Choroid plexus epithelial cell (primary cell): ENCODE measurements at regions not wholly inside any gene's neighbourhood (a gene's known extent, or its start where the extent isn't known, plus 50 kb on each side); places are given as distances from the start of the nearest gene placed in this dataset.

Experiments used
- DNase-seq: peaks from one replicate; pipeline ENCODE4 v3.0.0-alpha.2; 2010; ENCODE audit warnings: low read depth
- H3K4me3 ChIP-seq: 2 replicates; pipeline ENCODE4 v1.5.1; 2011; ENCODE audit warnings: low read depth, mild to moderate bottlenecking, control low read depth, low read length, moderate library complexity
- TF ChIP-seq, protein P1 (sequence below): conservative IDR thresholded peaks from 2 replicates; pipeline ENCODE4 v1.5.1; 2011; ENCODE audit warnings: low read depth, mild to moderate bottlenecking, control low read depth, inconsistent platforms, low read length, moderate library complexity

DNA sequence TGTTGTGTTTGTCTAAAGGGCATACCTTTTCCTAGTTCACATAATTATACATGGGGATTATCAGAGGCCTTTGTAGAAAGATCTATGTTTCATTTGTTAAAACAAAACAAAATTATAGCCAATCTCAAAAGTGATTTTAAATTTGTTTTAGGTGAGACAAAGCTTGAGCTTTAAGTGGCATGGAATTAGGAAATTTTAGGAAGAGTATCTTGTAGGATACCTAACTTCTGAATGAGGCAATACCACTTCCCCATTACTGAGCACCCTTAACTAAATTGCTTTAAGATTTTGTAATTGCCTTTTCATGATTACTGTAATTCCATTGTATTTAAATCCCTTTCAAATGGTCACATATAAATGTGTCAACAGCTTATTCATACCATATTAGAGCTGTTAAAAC lies 775.6 kb downstream of the NR2F1-AS1 start:
- TF ChIP-seq, protein P1, sequence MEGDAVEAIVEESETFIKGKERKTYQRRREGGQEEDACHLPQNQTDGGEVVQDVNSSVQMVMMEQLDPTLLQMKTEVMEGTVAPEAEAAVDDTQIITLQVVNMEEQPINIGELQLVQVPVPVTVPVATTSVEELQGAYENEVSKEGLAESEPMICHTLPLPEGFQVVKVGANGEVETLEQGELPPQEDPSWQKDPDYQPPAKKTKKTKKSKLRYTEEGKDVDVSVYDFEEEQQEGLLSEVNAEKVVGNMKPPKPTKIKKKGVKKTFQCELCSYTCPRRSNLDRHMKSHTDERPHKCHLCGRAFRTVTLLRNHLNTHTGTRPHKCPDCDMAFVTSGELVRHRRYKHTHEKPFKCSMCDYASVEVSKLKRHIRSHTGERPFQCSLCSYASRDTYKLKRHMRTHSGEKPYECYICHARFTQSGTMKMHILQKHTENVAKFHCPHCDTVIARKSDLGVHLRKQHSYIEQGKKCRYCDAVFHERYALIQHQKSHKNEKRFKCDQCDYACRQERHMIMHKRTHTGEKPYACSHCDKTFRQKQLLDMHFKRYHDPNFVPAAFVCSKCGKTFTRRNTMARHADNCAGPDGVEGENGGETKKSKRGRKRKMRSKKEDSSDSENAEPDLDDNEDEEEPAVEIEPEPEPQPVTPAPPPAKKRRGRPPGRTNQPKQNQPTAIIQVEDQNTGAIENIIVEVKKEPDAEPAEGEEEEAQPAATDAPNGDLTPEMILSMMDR, result no peak
- no peak overlapping the region for H3K4me3 ChIP-seq
- no peak for DNase-seq

DNA sequence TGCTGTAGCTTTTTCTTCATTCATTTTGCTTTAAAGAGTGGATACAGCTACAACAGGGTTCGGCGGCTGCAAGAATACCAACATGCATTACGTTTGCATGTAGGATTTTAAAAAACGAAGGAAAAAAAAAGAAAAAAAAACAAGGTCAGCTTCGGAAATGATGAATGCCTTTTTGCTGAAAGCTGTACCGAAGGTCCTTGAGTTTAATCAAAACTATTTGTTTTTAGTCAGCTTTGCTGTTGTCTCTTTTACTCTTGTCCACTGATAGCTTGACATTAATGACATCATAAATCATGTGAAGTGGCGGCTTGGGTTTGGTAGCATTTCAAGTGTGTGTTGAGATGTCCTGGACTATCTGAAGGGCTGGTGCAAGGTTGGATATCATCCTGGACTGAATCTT lies 779.1 kb downstream of the NR2F1-AS1 start:
- TF ChIP-seq, protein P1, result no peak
- H3K4me3 ChIP-seq, result peak overlapping the region; percentile 28
- peak; percentile 65 for DNase-seq

DNA sequence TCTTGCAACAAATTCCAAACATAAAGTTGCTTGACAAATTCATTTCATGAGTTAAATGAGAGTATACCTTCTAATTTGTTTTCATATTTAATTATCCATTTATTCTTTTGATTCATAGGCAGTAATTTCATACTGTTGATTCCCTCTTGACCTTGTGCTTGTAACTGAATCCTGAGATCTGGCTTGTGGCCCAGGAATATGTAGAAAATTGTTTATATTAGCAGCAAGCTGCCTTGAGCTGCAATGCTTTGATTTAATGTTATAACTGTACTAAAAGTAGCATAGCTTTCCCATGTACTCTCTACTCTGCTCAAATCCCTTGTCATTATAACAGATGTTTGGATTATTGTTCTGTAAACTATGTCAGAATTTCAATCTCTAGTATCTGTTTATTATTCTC lies 780.7 kb downstream of the NR2F1-AS1 start:
- TF ChIP-seq, protein P1, result no peak
- peak; percentile 92 for DNase-seq
- H3K4me3 ChIP-seq, result no peak overlapping the region

DNA sequence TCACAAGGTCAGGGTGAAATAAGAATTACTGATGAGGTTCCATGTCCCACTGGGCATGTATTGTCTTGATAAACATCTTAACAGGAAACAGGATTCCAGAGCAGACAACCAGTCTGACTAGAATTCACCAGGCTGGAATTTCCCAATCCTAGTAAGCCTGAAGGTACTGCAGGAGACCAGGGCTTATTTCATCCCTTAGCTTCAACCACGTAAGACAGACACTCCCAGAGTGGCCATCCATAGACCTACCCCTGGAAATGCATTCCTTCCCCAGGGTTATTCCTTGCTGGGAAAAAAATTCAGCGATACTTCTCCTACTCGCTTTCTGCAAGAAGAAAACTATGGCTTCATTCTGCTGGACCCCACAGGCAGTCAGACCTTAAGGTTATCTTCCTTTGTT lies 785.4 kb downstream of the NR2F1-AS1 start:
- no peak for DNase-seq
- TF ChIP-seq, protein P1, result no peak
- H3K4me3 ChIP-seq, result no peak overlapping the region

DNA sequence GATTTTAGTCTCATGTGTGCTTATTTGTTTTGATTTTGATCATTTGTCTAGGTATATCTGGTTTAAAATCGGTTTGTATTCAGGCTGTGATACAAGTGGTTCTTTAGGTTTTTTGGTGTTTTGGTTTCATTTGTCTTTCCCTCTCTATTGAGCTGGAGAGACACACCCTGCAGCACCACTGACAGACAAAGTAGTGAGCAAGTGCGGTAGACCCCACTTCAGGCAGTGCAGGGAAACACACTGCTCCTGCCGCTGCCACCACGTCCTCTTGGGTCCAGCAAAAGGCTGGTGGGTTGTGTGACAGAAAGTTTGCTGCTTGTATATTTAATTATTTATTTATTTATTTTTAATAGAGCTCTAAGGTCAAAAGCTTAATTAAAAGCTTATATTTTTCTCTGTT lies 801.0 kb downstream of the NR2F1-AS1 start:
- no peak overlapping the region for H3K4me3 ChIP-seq
- DNase-seq, result no peak
- TF ChIP-seq, protein P1, result no peak

DNA sequence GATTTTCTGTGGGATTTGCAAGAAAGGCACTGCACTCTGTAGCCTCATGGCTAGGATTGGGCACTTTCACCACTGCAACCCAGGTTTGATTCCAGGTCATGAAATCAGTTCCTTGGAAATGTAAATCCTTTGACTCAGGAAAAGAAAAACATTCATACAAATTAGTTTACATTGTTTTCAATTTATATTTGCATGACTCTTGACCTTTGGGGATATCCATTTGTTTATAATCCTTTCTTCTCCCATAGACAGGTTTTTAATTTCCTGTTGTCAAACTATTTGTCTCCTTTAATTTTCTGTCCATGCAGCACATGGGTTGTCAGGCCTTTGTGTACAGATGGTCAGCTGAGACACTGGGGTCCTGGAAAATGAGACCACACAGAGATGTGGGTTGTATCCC lies 801.5 kb downstream of the NR2F1-AS1 start:
- TF ChIP-seq, protein P1, result no peak

DNA sequence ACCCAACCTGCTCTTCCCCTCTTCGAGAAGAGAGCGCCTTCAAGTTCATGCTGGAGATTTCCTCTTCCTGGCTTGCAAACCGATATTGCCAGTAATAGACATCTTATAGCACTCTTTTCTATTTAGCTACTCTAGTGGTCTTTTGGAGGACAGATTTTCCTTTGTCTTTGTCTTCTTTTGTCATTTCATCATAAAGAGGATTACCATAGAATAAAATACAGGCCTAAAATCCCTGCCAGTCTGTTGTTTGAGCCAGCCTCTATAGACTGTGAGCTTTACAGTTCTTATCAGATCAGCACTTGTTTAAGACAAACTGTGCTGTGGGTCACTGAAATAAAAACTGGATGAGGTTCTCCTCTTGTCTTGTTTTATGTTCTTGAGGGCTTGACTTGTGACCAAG lies 802.8 kb downstream of the NR2F1-AS1 start:
- DNase-seq, result no peak
- TF ChIP-seq, protein P1, result no peak

More for the DNA sequence above, 801.5 kb downstream of the NR2F1-AS1 start:
- DNase-seq, result no peak
- H3K4me3 ChIP-seq, result no peak overlapping the region

More for the DNA sequence above, 802.8 kb downstream of the NR2F1-AS1 start:
- H3K4me3 ChIP-seq, result no peak overlapping the region
